ENCODE measurements at regions not wholly inside any gene's neighbourhood (a gene's known extent, or its start where the extent isn't known, plus 50 kb on each side); places are given as distances from the start of the nearest gene placed in this dataset.

GRCh38 chr11:123308077-123308476 is 113.0 kb upstream of the CLMP start:
- TF ChIP-seq POLR2A (IDR thresholded peaks at IDR 0.05; ENCODE audit: extremely low read depth, insufficient read length) (no peak), CTCF (IDR thresholded peaks at IDR 0.05; ENCODE audit: low read depth, low read length) (no peak)

Measured in NB4 (cell line).